SH-SY5Y (cell line): ENCODE measurements at regions not wholly inside any gene's neighbourhood (a gene's known extent, or its start where the extent isn't known, plus 50 kb on each side); places are given as distances from the start of the nearest gene placed in this dataset.

Experiments
- GATA2 ChIP-seq: IDR thresholded peaks from 2 replicates; pipeline ENCODE4 v1.6.1; 2011; ENCODE audit warnings: mild to moderate bottlenecking, low read depth, low read length
- GATA3 ChIP-seq: IDR thresholded peaks from 2 replicates; pipeline ENCODE4 v1.6.1; 2011; ENCODE audit warnings: low read depth, mild to moderate bottlenecking, low read length, moderate library complexity

DNA sequence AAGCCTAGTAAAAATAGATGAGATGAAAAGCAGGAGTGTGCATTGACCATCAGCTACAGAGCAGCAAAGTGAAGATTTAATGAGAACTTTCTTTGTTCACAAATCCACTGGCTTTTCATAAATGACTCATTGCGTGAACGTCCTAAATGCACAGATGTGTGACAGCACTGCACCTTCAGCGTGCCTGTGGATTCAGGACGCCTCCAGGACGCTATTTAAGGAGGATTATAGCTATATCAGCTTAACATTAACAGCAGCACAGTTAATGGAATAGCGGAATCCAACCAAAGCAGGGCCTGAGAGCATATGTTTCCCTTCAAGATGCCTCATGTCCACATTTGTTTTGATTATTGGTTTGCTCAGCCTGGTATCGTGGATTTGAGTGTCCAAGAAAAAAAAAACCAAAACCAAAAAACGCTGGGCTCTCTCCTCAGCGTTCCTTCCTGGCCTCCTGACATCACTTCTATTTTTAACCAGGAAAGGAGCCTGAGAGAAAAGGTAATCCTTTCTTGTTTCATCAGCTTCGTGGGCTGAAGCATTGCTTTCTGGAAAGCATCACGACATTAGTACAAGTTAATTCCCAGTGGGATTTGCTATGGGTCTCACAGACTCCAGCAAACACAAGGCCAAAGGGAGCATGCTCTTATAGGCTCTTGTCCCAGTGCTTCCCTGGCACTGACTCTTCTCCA lies 447.0 kb upstream of the SMIM21 start:
- no peak for TF ChIP-seq GATA3
- TF ChIP-seq GATA2 = no peak
